ENCODE measurements at regions not wholly inside any gene's neighbourhood (a gene's known extent, or its start where the extent isn't known, plus 50 kb on each side); places are given as distances from the start of the nearest gene placed in this dataset.
A peak's percentile ranks its signal among the peaks of the same experiment; 100 is the strongest.

DNA sequence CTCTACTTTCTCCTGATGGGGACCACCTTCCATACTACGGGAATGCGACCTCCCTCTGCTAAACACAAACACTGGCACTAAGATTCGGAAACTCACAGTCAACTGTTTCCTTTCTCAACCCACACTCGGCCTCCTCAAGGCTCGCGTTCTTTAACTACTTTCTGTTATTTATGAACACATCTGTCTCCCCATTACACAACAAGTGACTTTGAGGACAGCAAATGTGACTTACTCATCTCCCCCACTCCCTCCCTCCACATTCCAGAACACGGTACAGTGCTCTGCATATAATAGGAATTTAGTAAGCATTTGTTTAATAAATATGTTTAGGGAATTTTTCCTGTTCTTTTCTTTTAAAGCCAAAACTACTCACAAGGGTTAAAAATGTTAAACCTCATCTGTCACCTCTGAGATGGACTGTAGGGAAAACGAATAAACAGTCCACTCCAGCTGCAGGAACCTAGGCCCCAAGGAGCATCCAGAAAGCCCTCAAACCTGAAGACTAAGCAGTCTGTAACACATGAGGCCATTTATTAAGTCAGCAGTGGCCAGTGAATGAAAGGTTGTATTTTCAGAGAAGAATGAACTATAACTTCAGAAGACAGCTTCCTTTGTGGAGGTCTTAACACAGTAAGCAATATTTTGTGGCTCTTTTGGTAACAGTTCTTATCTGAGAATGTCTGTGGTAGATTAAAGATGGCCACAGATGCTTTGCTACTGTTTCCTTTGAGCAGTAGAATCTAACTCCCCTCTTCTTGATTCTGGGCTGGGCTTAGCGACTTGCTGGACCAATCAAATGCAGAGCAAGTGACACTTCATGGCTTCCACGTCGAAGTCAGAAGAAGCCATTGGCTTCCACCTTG is 209.6 kb upstream of the DTNBP1 start:
- DNase-seq: no peak

GRCh38 chr6:15871276-15871675 is 208.4 kb upstream of the DTNBP1 start:
- no peak for DNase-seq

DNA sequence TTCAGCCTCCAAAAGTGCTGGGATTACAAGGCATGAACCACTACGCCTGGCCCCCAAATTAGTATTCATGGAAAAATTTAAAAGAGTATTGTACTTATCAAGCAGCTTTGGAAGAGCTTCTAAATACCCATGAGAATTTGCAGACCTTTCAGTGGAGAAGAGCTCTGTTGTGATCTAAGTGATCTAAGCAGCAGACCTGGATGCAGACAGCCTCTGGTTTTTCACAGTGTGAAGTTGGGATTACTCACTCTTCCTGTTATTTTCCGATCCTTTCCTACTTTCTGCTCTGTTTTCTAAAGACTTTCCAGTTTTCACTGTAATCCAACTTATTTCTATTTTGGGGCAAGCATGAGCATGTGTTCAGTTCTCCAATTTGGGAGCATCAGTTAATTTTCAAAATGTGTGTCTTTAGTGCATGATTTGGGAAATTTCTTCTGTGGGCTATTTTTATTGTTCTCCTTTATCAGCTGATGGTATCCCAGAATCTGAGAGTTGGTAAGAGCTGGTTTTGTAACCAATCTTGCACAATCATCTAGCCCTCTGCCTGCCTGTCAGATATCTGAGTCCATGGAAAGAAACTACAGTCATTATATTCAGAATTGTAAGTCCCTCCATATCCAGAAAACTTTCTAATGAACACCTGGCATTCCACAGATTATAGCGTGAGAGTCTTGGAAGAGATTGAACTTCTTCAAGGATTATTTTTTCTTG is 207.7 kb upstream of the DTNBP1 start:
- peak; percentile 49 to 64 for DNase-seq

- no peak for DNase-seq
These were observed 201.9 kb upstream of the DTNBP1 start for GRCh38 chr6:15864708-15865062.

DNA sequence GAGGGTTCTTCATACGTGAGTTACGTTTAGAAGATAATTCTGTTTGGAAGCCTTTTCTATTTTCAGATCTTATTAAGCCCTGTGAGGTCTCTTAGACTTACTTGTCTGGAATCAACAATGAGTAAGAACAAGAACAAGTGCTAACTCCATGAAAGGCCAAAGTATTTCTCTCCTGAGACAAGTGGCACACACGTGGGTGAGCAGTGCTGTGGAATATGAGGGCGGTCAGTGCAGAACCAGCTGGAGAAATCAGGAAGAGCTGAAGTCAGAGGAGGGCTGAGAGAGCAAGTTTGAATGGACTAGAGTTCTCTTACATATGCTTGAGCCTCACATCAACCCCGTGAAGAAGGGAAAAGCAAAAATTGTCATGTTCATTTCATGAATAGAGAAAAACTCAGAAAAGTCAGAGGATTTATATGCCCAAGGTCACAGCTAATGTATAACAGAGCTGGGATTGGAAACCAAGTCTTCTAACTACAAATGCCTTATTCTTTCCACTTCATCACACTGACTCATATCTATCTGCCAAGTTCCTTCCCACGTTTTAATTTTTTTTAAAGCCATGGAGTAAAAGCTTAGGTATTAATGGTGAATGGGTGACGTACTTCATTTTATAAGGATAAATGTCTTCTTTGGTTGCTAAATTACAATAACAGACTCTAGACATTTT is 201.3 kb upstream of the DTNBP1 start:
- no peak for DNase-seq

- no peak for DNase-seq
These were observed 200.0 kb upstream of the DTNBP1 start for GRCh38 chr6:15862810-15863209.

GRCh38 chr6:15861486-15861885 is 198.7 kb upstream of the DTNBP1 start:
- DNase-seq: no peak

DNA sequence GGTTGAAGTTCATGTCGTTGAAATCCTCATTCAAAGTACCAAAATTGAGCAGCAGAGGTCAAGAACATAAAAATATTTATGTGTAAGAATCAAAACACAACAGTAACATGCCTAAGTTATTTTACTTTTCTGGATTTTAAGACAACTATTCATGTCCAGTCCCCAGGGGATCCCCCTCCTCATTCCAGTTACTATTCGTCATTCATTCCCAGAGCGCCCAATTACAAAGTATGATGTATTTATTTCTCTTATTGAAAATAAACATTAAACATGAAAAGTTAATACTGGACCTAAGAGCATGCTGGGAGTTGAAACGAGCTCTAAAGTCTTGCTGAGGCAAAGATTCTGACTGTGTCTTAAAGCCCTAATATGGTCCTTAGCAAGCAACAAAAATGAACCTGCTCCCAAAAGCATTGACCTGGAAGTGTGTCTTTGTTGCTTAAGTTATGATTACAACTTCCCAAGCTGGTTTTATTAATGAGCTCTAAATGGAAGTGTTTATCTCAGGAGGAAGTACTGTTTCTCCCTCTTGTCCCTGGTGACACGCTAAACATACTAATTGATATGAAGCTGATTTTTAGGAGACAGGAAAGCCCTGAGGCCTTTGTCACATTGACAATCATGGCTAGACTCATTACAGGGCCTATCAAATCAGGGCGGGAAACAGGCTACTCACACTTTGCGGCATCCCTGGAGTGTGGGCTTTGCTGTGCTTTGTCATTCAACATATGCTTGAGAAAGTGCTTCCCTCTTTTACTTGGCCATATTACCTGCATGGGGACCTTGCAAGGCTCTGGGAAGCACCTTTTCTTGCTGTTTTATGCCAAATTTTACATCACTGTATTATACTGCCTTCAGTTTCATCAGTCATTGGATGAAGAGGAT is 192.2 kb upstream of the DTNBP1 start:
- no peak for DNase-seq

- no peak for DNase-seq
These were observed 191.6 kb upstream of the DTNBP1 start for GRCh38 chr6:15854378-15854777.

- no peak for DNase-seq
These were observed 190.4 kb upstream of the DTNBP1 start for GRCh38 chr6:15853259-15853658.

DNA sequence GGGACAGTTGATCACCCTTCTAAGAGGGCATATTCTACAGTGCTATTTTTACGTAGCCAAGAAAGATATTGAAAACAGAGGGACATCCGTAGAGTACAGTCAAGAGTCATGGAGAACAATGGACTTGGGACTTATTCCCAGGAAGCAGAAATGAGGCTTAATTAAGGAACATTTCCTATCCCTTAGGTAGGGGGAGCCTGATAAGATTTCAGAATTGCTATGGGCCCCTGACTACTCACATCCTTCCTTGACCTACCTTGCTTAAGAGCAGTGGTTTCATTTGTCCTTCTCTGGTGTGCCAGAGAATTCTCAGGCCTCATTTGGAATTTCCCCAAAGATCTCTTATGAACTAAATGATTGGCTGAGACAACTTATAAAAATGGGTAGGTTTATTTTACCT is 189.5 kb upstream of the DTNBP1 start:
- no peak for DNase-seq

DNA sequence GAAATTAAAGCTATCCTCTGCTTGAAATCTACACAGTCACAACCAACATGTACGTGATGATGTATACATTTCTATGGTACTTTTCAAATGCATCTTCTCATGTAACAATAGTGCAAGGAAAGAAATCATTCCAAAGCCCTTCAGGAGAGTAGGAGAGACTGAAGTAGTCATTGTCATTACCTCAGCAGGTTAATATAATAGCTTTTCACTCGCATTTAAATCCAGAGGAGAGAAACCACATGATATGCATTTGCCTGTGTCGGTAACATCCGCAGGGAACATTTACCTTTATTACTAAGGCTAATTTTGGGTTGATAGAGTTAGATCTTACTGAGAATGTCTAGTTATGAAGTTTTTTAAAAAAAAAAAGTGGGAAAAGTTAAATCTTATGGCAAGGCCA is 186.6 kb upstream of the DTNBP1 start:
- DNase-seq: no peak

GRCh38 chr6:15845492-15845891 is 182.7 kb upstream of the DTNBP1 start:
- DNase-seq: no peak

DNA sequence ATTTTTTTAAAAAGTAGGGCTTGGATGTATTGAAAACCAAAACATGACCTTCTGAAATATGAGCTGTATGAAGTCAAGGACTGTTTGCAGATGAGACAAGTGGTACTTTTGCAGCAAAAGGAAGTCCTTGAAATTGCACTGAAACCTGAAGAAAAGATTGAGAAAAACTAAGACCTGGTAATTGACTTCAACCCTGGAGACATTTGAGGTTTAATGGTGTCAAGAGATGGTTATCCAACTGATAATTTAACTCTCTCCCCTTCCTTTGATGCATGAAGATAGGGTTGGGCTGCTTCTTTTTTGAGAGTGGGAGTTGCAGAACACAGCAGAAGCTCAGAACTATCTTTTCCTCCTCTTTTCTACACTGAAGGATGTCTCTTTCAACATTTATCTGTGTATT is 180.9 kb upstream of the DTNBP1 start:
- DNase-seq: no peak

GRCh38 chr6:15843226-15843625 is 180.4 kb upstream of the DTNBP1 start:
- DNase-seq: no peak

- no peak for DNase-seq
These were observed 179.9 kb upstream of the DTNBP1 start for GRCh38 chr6:15842727-15843117.

- no peak for DNase-seq
These were observed 179.3 kb upstream of the DTNBP1 start for GRCh38 chr6:15841937-15842726.

- no peak for DNase-seq
These were observed 177.2 kb upstream of the DTNBP1 start for GRCh38 chr6:15839969-15840541.

- no peak for DNase-seq
These were observed 174.4 kb upstream of the DTNBP1 start for GRCh38 chr6:15837205-15837604.

DNA sequence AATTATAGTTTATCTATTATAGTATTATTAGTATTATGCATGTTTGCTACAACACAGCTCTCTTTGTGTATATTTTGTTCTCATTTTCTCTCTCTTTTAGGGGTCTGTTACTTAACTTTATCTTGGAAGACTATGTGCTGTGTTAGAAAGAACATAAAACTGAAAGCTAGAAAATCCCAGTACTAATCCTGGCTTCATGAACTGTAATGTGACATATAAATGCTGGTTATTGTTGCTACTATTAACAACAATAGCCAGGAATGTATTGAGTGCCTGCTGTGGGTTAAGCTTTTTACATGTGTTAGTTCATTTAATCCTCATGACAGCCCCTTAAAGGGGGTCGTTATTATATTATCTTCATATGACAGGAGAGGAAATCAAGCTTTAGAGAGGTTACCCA is 170.0 kb upstream of the DTNBP1 start:
- DNase-seq: no peak

DNA sequence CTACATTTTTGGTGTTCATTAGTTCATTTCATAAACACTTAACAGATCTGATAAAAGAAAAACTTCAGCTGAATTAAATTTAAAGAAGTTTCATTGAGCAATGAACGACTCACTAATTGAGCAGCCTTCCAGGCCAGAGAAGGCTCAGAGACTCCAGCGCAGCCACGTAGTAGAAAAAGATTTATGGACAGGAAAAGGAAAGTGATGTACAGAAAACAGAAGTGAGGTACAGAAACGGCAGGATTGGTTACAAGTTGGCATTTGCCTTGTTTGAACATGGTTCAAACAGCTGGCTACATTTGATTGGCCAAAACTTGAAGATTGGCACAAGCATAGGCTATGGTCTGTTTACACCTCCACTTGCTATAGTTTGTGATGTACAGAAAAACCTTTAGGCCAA is 166.3 kb upstream of the DTNBP1 start:
- DNase-seq: no peak
